Embryonic facial prominence (tissue), 1 donor: ENCODE measurements at regions not wholly inside any gene's neighbourhood (a gene's known extent, or its start where the extent isn't known, plus 50 kb on each side); places are given as distances from the start of the nearest gene placed in this dataset.

Source experiments
- DNase-seq: peaks from one replicate; pipeline ENCODE4 v3.0.0-alpha.2; 2016; ENCODE audit errors: extremely low spot score

- DNase-seq, result peak; percentile 59
Measured at GRCh38 chr16:74034862-74035261, 261.8 kb upstream of the PSMD7 start.

DNA sequence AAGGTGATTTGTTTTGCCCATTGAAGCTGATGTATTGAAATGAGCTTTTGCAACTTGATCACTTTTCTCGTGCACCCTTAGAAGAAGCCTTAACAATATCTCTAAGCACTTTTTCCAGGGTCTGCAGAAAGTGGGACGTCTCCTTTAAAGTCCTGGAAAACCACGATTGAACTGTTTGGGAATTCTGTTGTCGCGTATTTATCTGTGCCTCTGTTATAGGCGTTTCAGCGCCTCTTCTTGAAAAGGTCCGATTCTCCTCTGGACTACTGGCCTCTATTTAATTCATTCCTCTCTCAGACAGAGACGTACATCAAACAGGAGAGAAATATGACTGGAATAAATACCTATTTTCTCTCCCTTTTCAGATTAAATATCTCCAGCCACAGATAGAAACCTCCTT lies 262.4 kb upstream of the PSMD7 start:
- no peak for DNase-seq

DNA sequence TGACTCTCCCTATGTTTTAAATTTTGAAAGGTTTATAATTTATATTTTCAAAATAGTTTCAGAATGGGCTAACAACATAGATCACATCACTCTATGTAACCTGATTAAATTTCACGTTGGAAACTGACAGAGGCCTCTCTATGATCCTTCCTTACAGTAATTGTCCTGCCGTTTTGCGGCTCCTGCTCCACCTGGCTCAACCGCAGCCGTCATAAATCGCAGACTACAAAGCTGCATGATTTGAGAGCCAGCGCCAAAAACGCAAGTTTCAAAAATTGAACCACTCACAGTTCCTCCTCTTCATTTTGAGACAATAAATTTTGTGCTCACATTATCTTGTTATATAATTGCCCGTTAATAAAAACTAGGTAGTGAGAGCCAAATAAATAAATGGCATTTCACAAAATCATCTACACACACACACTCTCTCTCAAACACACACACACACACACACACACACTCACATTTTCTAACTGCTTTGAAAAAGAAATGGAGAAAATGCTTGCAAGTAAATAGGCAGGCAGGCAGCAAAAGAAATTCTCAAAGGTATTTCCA lies 263.1 kb upstream of the PSMD7 start:
- no peak for DNase-seq

GRCh38 chr16:74031551-74031950 lies 265.1 kb upstream of the PSMD7 start:
- no peak for DNase-seq

DNA sequence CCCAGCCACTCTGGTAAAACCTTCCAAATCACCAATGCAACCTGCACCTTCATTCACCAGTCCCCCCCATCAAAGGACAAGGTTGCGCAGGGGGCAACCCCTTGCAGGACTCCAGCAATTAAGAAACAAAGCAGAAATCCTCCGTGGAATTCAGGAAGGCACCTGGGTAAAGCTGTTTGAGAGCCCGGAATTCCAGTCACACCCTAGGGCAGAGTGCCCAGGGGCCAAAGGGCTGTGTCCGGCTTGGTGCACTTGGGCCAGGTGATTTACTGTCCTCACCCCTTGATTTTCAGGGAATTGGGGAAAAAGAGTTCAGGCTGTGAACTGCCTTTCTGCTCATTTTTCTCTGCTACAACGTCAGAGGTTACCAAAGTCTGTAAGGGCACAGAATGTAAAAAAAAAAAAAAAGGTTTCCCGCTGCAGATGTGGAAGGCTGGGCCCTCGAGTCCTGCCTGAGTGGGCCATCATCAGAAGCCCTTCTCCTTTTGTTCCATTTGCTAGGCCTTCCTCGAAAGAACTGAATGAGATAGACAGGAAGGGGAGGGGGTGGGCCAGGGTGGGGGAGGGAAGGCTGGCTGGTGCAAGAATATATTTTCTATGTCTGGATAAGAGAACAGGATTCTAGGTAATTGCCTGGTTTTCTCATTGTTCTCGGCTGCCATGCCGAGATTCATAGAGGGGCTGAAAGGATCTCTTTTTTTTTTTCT lies 266.5 kb upstream of the PSMD7 start:
- no peak for DNase-seq

- DNase-seq, result no peak
Measured at GRCh38 chr16:74029115-74029792, 267.4 kb upstream of the PSMD7 start.

GRCh38 chr16:74026373-74027281 lies 270.0 kb upstream of the PSMD7 start:
- no peak for DNase-seq

DNA sequence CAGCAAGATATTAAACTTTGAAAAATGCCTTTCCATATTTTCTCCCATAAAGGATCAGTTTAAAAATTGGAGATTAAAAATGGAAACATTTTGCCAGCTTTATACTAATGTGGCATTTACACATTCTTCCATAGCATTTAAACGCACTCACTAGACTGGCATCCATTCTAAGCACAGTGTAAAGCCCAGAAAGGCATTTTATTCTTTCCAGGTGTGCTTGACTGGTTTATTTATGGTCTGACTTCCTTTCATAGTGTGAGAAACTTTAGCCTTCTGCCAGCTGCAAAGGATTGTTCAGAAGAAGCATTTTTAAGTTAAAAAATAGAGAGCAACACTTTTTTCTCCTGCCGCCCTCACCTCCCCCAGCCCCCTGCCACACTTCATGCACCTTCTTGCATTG lies 271.7 kb upstream of the PSMD7 start:
- no peak for DNase-seq

GRCh38 chr16:74020095-74020670 lies 276.4 kb upstream of the PSMD7 start:
- no peak for DNase-seq

- no peak for DNase-seq
Measured at GRCh38 chr16:74019612-74020011, 277.0 kb upstream of the PSMD7 start.

DNA sequence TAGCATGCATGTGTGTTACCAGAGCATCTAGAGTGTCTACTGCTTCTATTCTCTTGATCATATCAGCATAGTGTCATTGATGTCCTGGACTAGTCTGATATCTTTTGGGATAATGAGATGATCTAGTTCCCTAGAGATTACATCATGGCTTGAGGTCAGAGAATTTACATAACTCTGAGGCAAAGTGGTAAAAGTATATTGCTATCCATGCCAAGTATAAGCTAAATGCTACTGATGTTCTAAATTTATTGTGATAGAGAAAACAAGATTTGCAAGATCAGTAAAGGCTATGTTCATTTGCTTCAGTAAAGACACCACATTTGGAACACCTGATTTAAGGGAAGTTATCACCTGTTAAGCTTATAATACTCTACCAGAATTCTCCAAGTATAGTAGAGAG lies 280.7 kb upstream of the PSMD7 start:
- DNase-seq, result no peak

DNA sequence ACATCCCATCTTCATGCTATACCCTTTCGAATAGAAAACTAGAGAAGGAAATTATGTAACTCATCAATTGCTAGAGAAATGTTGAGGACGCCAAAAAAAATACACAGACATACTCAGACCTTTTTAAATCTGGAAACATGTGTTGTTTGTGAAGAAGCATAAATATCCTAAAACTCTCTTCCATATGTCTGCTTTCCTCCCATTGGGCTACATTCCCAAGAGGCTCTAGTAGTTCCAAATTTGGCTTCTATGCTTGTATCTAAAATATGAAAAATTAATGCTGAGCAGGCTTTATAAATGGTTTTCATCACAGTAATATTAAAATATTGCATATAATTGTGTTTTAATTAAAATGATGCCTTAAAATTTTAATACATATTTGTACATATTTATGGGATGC lies 297.9 kb upstream of the PSMD7 start:
- peak; percentile 14 for DNase-seq

GRCh38 chr16:73997971-73998370 lies 298.6 kb upstream of the PSMD7 start:
- peak; percentile 78 for DNase-seq

DNA sequence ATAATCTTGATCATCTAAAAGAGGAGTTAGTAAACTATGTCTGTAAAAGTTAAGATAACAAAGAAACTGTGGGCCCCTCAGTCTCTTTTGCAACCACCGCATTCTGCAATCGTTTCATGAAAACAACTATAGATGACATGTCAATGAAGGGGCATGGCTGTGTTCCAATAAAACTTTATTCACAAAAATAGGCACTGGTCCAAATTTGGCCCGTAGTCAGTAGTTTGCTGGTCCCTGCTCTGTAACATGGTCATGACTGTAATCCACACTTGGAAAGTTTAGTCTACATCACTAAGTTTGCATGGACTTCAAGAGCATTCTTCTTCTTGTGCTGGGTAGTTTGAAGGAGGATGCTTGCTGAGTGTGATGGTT lies 299.3 kb upstream of the PSMD7 start:
- no peak for DNase-seq

- peak; percentile 44 for DNase-seq
Measured at GRCh38 chr16:73996624-73997339, 299.8 kb upstream of the PSMD7 start.

- no peak for DNase-seq
Measured at GRCh38 chr16:73993878-73994277, 302.7 kb upstream of the PSMD7 start.

DNA sequence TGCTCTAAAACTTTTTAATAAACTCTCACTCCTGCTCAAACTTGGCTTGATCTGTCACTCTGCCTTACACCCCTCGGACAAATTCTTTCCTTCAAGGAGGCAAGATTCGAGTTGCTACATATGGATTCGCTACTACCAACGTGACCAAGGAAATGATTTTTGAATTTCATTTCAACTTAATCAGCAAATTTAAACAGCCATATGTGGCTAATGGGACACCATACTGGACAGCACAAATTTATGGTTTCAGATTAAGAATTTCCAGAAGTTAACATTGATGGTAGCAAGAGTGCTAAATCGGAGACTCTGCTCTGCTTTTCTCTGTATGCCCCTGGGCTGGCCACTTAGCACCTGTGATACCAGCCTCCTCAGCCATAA lies 318.2 kb upstream of the PSMD7 start:
- DNase-seq, result no peak

GRCh38 chr16:73976644-73977043 lies 320.0 kb upstream of the PSMD7 start:
- no peak for DNase-seq

- DNase-seq, result no peak
Measured at GRCh38 chr16:73973174-73973573, 323.4 kb upstream of the PSMD7 start.

DNA sequence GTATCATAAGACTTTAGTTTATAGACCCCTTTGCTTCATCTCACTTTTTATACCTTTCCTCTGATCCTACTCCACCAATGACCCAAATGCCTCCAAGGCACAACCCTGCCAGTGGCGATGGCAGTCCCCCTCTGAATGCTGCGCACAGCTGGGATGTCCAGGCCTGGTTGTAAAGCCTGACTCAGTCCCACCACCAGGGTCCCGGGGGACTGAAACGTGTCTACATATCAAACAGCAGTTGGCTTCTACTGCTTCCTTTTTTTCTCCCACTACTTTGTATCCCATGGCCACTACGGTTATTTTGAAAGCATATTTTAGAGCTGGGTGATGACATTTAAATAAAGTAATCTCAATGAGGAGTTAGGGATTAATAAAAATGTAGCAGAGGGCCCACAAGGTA lies 329.8 kb upstream of the PSMD7 start:
- no peak for DNase-seq

DNA sequence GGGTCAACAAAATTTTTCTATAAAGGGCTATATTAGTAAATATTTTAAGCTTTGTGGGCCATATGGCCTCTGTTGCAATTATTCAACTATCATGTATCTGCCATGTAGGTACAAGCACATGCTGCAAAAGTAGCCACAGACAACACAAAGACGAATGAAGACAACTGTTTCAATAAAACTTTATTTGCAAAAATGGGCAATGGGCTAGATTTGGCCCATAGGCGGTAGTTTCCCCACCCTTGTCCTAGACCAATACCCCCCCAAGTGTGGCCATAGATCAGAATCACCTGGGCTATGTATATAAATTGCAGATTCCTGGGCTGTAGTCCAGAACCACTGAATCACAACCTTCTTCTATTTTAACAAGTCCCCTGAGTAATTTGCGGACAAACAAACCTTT lies 331.0 kb upstream of the PSMD7 start:
- no peak for DNase-seq
